22Rv1 (cell line): ENCODE measurements at regions not wholly inside any gene's neighbourhood (a gene's known extent, or its start where the extent isn't known, plus 50 kb on each side); places are given as distances from the start of the nearest gene placed in this dataset.

Source experiments
- ZFX ChIP-seq: fragments of 450-650 bp; IDR thresholded peaks from 2 replicates; pipeline ENCODE4 v1.6.1; 2017; ENCODE audit warnings: antibody characterized with exemption, borderline replicate concordance
- TF ChIP-seq, protein P1 (sequence below): fragments of 450-650 bp; IDR thresholded peaks from 2 replicates; pipeline ENCODE4 v1.5.1; 2017; ENCODE audit warnings: mild to moderate bottlenecking

DNA sequence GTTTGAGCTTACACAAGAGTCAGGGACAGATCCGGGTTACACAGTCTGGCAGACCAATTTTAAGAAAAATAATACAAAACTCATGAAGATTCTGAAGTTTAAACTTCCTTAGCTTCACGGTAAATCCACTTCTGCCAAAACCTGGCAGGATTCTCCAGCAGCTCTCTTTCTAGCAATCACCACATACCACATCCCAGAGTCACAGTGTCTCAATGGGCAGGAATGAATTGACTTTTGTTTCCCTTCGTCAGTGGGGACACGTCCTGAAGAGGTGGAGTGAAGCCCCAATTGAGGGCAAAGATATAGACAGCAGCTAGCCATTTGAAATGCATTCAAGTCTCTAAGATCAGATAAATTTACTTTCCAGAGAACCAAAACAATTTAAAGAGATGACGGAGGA is 117.1 kb upstream of the ARHGAP5 start:
- TF ChIP-seq, protein P1, sequence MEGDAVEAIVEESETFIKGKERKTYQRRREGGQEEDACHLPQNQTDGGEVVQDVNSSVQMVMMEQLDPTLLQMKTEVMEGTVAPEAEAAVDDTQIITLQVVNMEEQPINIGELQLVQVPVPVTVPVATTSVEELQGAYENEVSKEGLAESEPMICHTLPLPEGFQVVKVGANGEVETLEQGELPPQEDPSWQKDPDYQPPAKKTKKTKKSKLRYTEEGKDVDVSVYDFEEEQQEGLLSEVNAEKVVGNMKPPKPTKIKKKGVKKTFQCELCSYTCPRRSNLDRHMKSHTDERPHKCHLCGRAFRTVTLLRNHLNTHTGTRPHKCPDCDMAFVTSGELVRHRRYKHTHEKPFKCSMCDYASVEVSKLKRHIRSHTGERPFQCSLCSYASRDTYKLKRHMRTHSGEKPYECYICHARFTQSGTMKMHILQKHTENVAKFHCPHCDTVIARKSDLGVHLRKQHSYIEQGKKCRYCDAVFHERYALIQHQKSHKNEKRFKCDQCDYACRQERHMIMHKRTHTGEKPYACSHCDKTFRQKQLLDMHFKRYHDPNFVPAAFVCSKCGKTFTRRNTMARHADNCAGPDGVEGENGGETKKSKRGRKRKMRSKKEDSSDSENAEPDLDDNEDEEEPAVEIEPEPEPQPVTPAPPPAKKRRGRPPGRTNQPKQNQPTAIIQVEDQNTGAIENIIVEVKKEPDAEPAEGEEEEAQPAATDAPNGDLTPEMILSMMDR, result no peak
- TF ChIP-seq ZFX, result no peak
